IMR-90 (cell line): ENCODE measurements at regions not wholly inside any gene's neighbourhood (a gene's known extent, or its start where the extent isn't known, plus 50 kb on each side); places are given as distances from the start of the nearest gene placed in this dataset.

Experiments
- ATAC-seq: fragments of 200-7000 bp; cut with Tn5 transposase; 2 replicates; pipeline ENCODE4 v1.9.1; 2020; ENCODE audit warnings: low read depth, mild to moderate bottlenecking, moderate library complexity
- BruUV-seq: library from RNA; stranded (reverse); fragments of 400-500 nt; replicated peaks from 2 replicates; lab custom pipeline; 2021; lab: Mats Ljungman, UMichigan
- CTCF ChIA-PET: fragments of 300-600 bp; formaldehyde crosslinking; extraction: SDS; loops from one replicate; lab custom pipeline; 2021; ENCODE audit warnings: antibody characterized with exemption; lab: Yijun Ruan, JAX
- POLR2A ChIA-PET: fragments of 300-600 bp; sonication (Branson Sonifier 250); formaldehyde crosslinking; loops from one replicate; lab custom pipeline; 2022; ENCODE audit warnings: antibody characterized with exemption; ENCODE audit not compliant: unreplicated experiment; lab: Charles Lee
- DNase-seq: peaks from one replicate; pipeline ENCODE4 v3.0.0; 2013
- H2AFZ ChIP-seq: replicated peaks from 2 replicates; pipeline ENCODE3; 2013; ENCODE audit warnings: low read length, mild to moderate bottlenecking; ENCODE audit not compliant: poor library complexity
- H2AK5ac ChIP-seq: 2 replicates; pipeline ENCODE4 v1.6.1; 2013; ENCODE audit warnings: low read depth, low read length, inconsistent platforms
- H2AK9ac ChIP-seq: replicated peaks from 2 replicates; pipeline ENCODE3; 2013; ENCODE audit warnings: mild to moderate bottlenecking, low read depth, low read length, moderate library complexity; ENCODE audit not compliant: poor library complexity
- H2BK120ac ChIP-seq: 2 replicates; pipeline ENCODE4 v1.6.1; 2013; ENCODE audit warnings: low read depth, low read length, inconsistent platforms
- H2BK15ac ChIP-seq: 3 replicates; pipeline ENCODE4 v1.6.1; 2013; ENCODE audit warnings: low read depth, low read length, inconsistent platforms
- H2BK20ac ChIP-seq: 2 replicates; pipeline ENCODE4 v1.6.1; 2013; ENCODE audit warnings: low read depth, mild to moderate bottlenecking, inconsistent platforms, low read length, moderate library complexity
- H2BK5ac ChIP-seq: 2 replicates; pipeline ENCODE4 v1.6.1; 2013; ENCODE audit warnings: mild to moderate bottlenecking, low read depth, low read length, inconsistent platforms; ENCODE audit not compliant: poor library complexity, severe bottlenecking
- H3K14ac ChIP-seq: replicated peaks from 2 replicates; pipeline ENCODE4 v1.6.1; 2013; ENCODE audit warnings: low read depth, low read length, inconsistent platforms
- H3K18ac ChIP-seq: 2 replicates; pipeline ENCODE4 v1.6.1; 2013; ENCODE audit warnings: low read depth, low read length, control low read depth
- H3K23ac ChIP-seq: 2 replicates; pipeline ENCODE4 v1.6.1; 2013; ENCODE audit warnings: low read depth, low read length, inconsistent platforms
- H3K27ac ChIP-seq: 2 replicates; pipeline ENCODE4 v1.5.1; 2013; ENCODE audit warnings: mild to moderate bottlenecking, control low read depth, low read length; ENCODE audit not compliant: insufficient read depth
- H3K27me3 ChIP-seq: 2 replicates; pipeline ENCODE4 v1.6.1; 2013; ENCODE audit warnings: low read length; ENCODE audit not compliant: control insufficient read depth, insufficient read depth
- H3K36me3 ChIP-seq: 2 replicates; pipeline ENCODE4 v1.6.1; 2013; ENCODE audit warnings: low read length, mixed read lengths; ENCODE audit not compliant: control insufficient read depth, insufficient read depth
- H3K4ac ChIP-seq: 2 replicates; pipeline ENCODE4 v1.6.1; 2013; ENCODE audit warnings: low read depth, low read length, inconsistent platforms
- H3K4me1 ChIP-seq: 2 replicates; pipeline ENCODE4 v1.6.1; 2013; ENCODE audit warnings: low read length, mixed read lengths; ENCODE audit not compliant: control insufficient read depth, insufficient read depth
- H3K4me2 ChIP-seq: 2 replicates; pipeline ENCODE4 v1.6.1; 2013; ENCODE audit warnings: low read depth, mild to moderate bottlenecking, control low read depth, low read length, moderate library complexity
- H3K4me3 ChIP-seq: 2 replicates; pipeline ENCODE4 v1.5.1; 2013; ENCODE audit warnings: low read depth, mild to moderate bottlenecking, control low read depth, low read length, moderate library complexity; ENCODE audit not compliant: insufficient read depth
- H3K56ac ChIP-seq: 2 replicates; pipeline ENCODE4 v1.6.1; 2013; ENCODE audit warnings: low read length, inconsistent platforms; ENCODE audit not compliant: insufficient read depth; ENCODE audit errors: extremely low read depth
- H3K79me1 ChIP-seq, 2 experiments: 2 replicates each; pipeline ENCODE4 v1.6.1; 2013; ENCODE audit warnings: low read length in 2 of 2, inconsistent platforms in 1 of 2, low read depth in 1 of 2
- H3K9ac ChIP-seq: 2 replicates; pipeline ENCODE4 v1.6.1; 2013; ENCODE audit warnings: low read depth, low read length, control low read depth
- H3K9me1 ChIP-seq: 2 replicates; pipeline ENCODE4 v1.6.1; 2013; ENCODE audit warnings: low read length, inconsistent platforms; ENCODE audit not compliant: insufficient read depth
- H3K9me3 ChIP-seq: 2 replicates; pipeline ENCODE4 v1.6.1; 2013; ENCODE audit warnings: low read length; ENCODE audit not compliant: control insufficient read depth, insufficient read depth
- H4K20me1 ChIP-seq: 2 replicates; pipeline ENCODE4 v1.6.1; 2013; ENCODE audit warnings: low read length, inconsistent platforms; ENCODE audit not compliant: insufficient read depth
- H4K5ac ChIP-seq: 2 replicates; pipeline ENCODE4 v1.6.1; 2013; ENCODE audit warnings: mild to moderate bottlenecking, low read depth, low read length, control low read depth
- H4K8ac ChIP-seq, 2 experiments: 2 replicates each; pipeline ENCODE4 v1.6.1; 2013; ENCODE audit warnings: low read depth in 2 of 2, low read length in 2 of 2, control low read depth in 1 of 2, inconsistent platforms in 1 of 2
- H4K91ac ChIP-seq: 2 replicates; pipeline ENCODE4 v1.6.1; 2013; ENCODE audit warnings: low read depth, low read length, inconsistent platforms; ENCODE audit not compliant: insufficient read depth
- BHLHE40 ChIP-seq: fragments of 150-350 bp; IDR thresholded peaks from 2 replicates; pipeline ENCODE4 v1.6.1; 2016; ENCODE audit warnings: mild to moderate bottlenecking, low read depth, low read length
- CHD1 ChIP-seq: IDR thresholded peaks from 2 replicates; pipeline ENCODE4 v1.6.1; 2012; ENCODE audit warnings: low read depth, low read length, improper control_type of control experiment
- FOS ChIP-seq: fragments of 150-350 bp; IDR thresholded peaks from 2 replicates; pipeline ENCODE4 v1.6.1; 2016; ENCODE audit warnings: low read depth, low read length
- MAZ ChIP-seq: IDR thresholded peaks from 2 replicates; pipeline ENCODE4 v1.6.1; 2012; ENCODE audit warnings: low read depth, mild to moderate bottlenecking, low read length, improper control_type of control experiment, moderate library complexity, borderline replicate concordance
- NFE2L2 ChIP-seq: fragments of 150-350 bp; IDR thresholded peaks from 2 replicates; pipeline ENCODE4 v1.6.1; 2016; ENCODE audit warnings: low read depth, mild to moderate bottlenecking, low read length
- WGBS, 2 experiments: methylation state at CpG; one replicate each; pipeline versions ENCODE4 v1.1.5 to v1.1.7; 2013; ENCODE audit warnings: missing lambda C conversion rate in 2 of 2; ENCODE audit not compliant: insufficient read length in 1 of 2; ENCODE audit errors: extremely low coverage in 2 of 2; 5-methylcytosine and 5-hydroxymethylcytosine counted together
- dilution Hi-C: fragments of 300-500 bp; cut with HindIII; formaldehyde crosslinking; loops from one replicate; pipeline ENCODE4 v1.14.3; 2018; ENCODE audit warnings: low sequenced_read_pairs; ENCODE audit not compliant: unreplicated experiment
- in situ Hi-C: fragments of 300-500 bp; cut with MboI; formaldehyde crosslinking; loops from 3 replicates; pipeline ENCODE4 v1.14.3; 2019; ENCODE audit warnings: low sequenced_read_pairs, inconsistent platforms, mixed read lengths
- intact Hi-C: fragments of 100-400 bp; cut with micrococcal nuclease; formaldehyde crosslinking; loops from 2 replicates; pipeline ENCODE4 v1.10.0; 2022

DNA sequence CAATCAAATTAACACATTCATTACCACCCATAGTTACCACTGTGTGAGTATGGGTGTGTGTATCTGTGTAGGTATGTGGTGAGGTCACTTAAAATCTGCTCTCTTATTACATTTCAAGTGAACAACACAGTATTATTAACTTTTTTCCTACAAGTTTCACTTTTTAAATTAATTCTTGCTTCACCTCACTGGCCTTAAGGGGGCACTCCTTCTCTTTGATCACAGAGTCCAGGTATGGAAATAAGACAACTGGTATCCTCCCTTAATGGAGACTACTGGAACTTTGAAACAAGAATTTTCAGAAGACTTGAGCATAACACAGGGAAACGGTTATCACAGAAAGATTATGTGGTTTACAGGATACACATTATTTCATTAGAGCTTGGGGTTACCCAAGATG is 255.8 kb downstream of the ASXL3 start:
- Histone ChIP-seq H2AFZ (no peak overlapping the region), H3K56ac (no peak overlapping the region), H3K4me2 (no peak overlapping the region), H3K4me1 (no peaks in the 10 kb centered on the region), H4K20me1 (no peaks in the 10 kb centered on the region), H2BK5ac (no peak overlapping the region), H2AK5ac (no peak overlapping the region), H3K4ac (no peak overlapping the region), H4K8ac (no peak overlapping the region), H3K18ac (no peak overlapping the region), H3K27ac (no peak overlapping the region), H2AK9ac (no peak overlapping the region), H3K9me1 (no peaks in the 10 kb centered on the region), H3K27me3 (no peaks in the 10 kb centered on the region), H3K9me3 (no peaks in the 10 kb centered on the region), H3K9ac (no peak overlapping the region), H3K14ac (no peak overlapping the region), H3K4me3 (no peak overlapping the region), H2BK120ac (no peak overlapping the region), H3K79me1 (no peaks in the 10 kb centered on the region), H4K91ac (no peak overlapping the region), H3K36me3 (no peaks in the 10 kb centered on the region), H2BK20ac (no peak overlapping the region), H2BK15ac (no peak overlapping the region), H4K5ac (no peak overlapping the region), H3K23ac (no peak overlapping the region)
- in situ Hi-C loops (no loop called here), dilution Hi-C loops (no loop called here), intact Hi-C loops (no loop called here)
- DNase-seq (no peak), ATAC-seq (no peak)
- POLR2A ChIA-PET: no interaction called here
- WGBS, 2 experiments: no CpG with 5 or more reads among the region's 1 CpG
- no peak for TF ChIP-seq NFE2L2
- TF ChIP-seq CHD1: no peak
- no peak for TF ChIP-seq MAZ
- no peak for TF ChIP-seq FOS
- TF ChIP-seq BHLHE40: no peak
- no TSS peak for BruUV-seq
- CTCF ChIA-PET: interaction anchor here (0.7 kb wide), 1 partner anchor 289 kb away, joined by 3 read pairs; no protein-coding TSS in a partner anchor
